ENCODE measurements at regions not wholly inside any gene's neighbourhood (a gene's known extent, or its start where the extent isn't known, plus 50 kb on each side); places are given as distances from the start of the nearest gene placed in this dataset.

GRCh38 chr11:81004576-81004975, 1563.7 kb upstream of the TENM4 start:
- H3K4me1 ChIP-seq = peaks cover 2% of the 10 kb centered on the region; the same call in 1 of the 3 replicates
- POLR2A ChIA-PET = no interaction called here
- TF ChIP-seq EHF (CRISPR knock-in tag; IDR thresholded peaks at IDR 0.05) (no peak), CHD4 (IDR thresholded peaks at IDR 0.05; ENCODE audit: borderline replicate concordance) (no peak), JUNB (IDR thresholded peaks at IDR 0.05) (no peak), KDM1A (IDR thresholded peaks at IDR 0.05; ENCODE audit: low read depth) (no peak), JUN (IDR thresholded peaks at IDR 0.05) (no peak), NR3C1 (IDR thresholded peaks at IDR 0.05) (no peak), BHLHE40 (IDR thresholded peaks at IDR 0.05; ENCODE audit: low read depth, low read length) (no peak)
- no peak overlapping the region for H3K27ac ChIP-seq
- ATAC-seq = no peak
- WGBS (ENCODE audit: missing lambda C conversion rate) = 12% methylated on average over 2 of the region's 2 CpGs
- CTCF ChIA-PET = no interaction called here
- H3K4me2 ChIP-seq = no peak overlapping the region
- H3K4me3 ChIP-seq = no peak overlapping the region
- no peak for FAIRE-seq
- no peaks in the 10 kb centered on the region for H3K9me3 ChIP-seq
- DNase-seq (ENCODE audit: low read depth in 1 of 2, low spot score in 1 of 2) = no peak

GRCh38 chr11:81002374-81002773, 1561.5 kb upstream of the TENM4 start:
- H3K4me3 ChIP-seq = no peak overlapping the region
- TF ChIP-seq KDM5A (IDR thresholded peaks at IDR 0.05) (no peak), NPAS2 (CRISPR knock-in tag; IDR thresholded peaks at IDR 0.05; ENCODE audit: borderline replicate concordance) (no peak), CTCF (IDR thresholded peaks at IDR 0.05) (no peak), CHD4 (IDR thresholded peaks at IDR 0.05; ENCODE audit: borderline replicate concordance) (no peak), TFCP2L1 (CRISPR knock-in tag; IDR thresholded peaks at IDR 0.05) (no peak), CBX2 (IDR thresholded peaks at IDR 0.05; ENCODE audit: borderline replicate concordance, low read depth) (no peak), RAD21 (conservative IDR thresholded peaks at IDR 0.05 in 1 of 2, IDR thresholded peaks at IDR 0.05 in 1 of 2) (no peak)
- ATAC-seq = no peak
- no peak for FAIRE-seq
- peaks cover 2% of the 10 kb centered on the region; the same call in 1 of the 3 replicates for H3K4me1 ChIP-seq
- WGBS (ENCODE audit: missing lambda C conversion rate) = 18% methylated on average over 4 of the region's 4 CpGs
- no peak for DNase-seq (ENCODE audit: low read depth in 1 of 2, low spot score in 1 of 2)
- no peak overlapping the region for H3K27ac ChIP-seq
- no peaks in the 10 kb centered on the region for H3K9me3 ChIP-seq
- ChIA-PET POLR2A (no interaction called here), CTCF (no interaction called here)
- no peak overlapping the region for H3K4me2 ChIP-seq

- TF ChIP-seq HOXA7 (CRISPR knock-in tag; IDR thresholded peaks at IDR 0.05) = no peak
- no peak for TF ChIP-seq TFCP2L1 (CRISPR knock-in tag; IDR thresholded peaks at IDR 0.05)
- TF ChIP-seq KDM5A (IDR thresholded peaks at IDR 0.05) = no peak
- POLR2A ChIA-PET = no interaction called here
- 2% methylated on average over 1 of the region's 1 CpG for WGBS (ENCODE audit: missing lambda C conversion rate)
Observed at GRCh38 chr11:81000735-81001134, 1559.9 kb upstream of the TENM4 start.

GRCh38 chr11:81000334-81000733, 1559.5 kb upstream of the TENM4 start:
- no peak for FAIRE-seq
- no peak for TF ChIP-seq ZFP36 (IDR thresholded peaks at IDR 0.05; ENCODE audit: borderline replicate concordance, partially characterized antibody)
- TF ChIP-seq CHD4 (IDR thresholded peaks at IDR 0.05; ENCODE audit: borderline replicate concordance) = no peak
- no peak for TF ChIP-seq JUNB (IDR thresholded peaks at IDR 0.05)
- H3K27ac ChIP-seq = no peak overlapping the region
- no peak for DNase-seq (ENCODE audit: low read depth in 1 of 2, low spot score in 1 of 2)
- H3K4me1 ChIP-seq = no peaks in the 10 kb centered on the region
- ChIA-PET POLR2A (no interaction called here), CTCF (no interaction called here)
- ATAC-seq = no peak
- H3K4me3 ChIP-seq = no peak overlapping the region
- no peaks in the 10 kb centered on the region for H3K9me3 ChIP-seq
- no peak overlapping the region for H3K4me2 ChIP-seq

More at GRCh38 chr11:81000735-81001134, 1559.9 kb upstream of the TENM4 start:
- H3K4me3 ChIP-seq = no peak overlapping the region
- H3K4me2 ChIP-seq = no peak overlapping the region
- H3K27ac ChIP-seq = no peak overlapping the region
- no peaks in the 10 kb centered on the region for H3K4me1 ChIP-seq
- CTCF ChIA-PET = no interaction called here
- no peak for ATAC-seq
- H3K9me3 ChIP-seq = no peaks in the 10 kb centered on the region
- no peak for DNase-seq (ENCODE audit: low read depth in 1 of 2, low spot score in 1 of 2)
- FAIRE-seq = no peak

- no peak overlapping the region for H3K27ac ChIP-seq
- H3K4me1 ChIP-seq = no peaks in the 10 kb centered on the region
- DNase-seq (ENCODE audit: low read depth in 1 of 2, low spot score in 1 of 2) = no peak
- POLR2A ChIA-PET = no interaction called here
- no peaks in the 10 kb centered on the region for H3K9me3 ChIP-seq
- no peak for ATAC-seq
- no peak for TF ChIP-seq BCL3 (IDR thresholded peaks at IDR 0.05)
- TF ChIP-seq E2F6 (IDR thresholded peaks at IDR 0.05; ENCODE audit: borderline replicate concordance, low read depth) = no peak
- no peak for TF ChIP-seq MYC (IDR thresholded peaks at IDR 0.05; ENCODE audit: borderline replicate concordance, low read length)
- no peak for TF ChIP-seq POLR2AphosphoS2 (conservative IDR thresholded peaks at IDR 0.05; ENCODE audit: low read length)
- H3K4me3 ChIP-seq = no peak overlapping the region
- CTCF ChIA-PET = no interaction called here
- FAIRE-seq = no peak
- whole genome bisulfite sequencing (ENCODE audit: missing lambda C conversion rate) = 6% methylated on average over 2 of the region's 2 CpGs
- no peak overlapping the region for H3K4me2 ChIP-seq
Observed at GRCh38 chr11:80995523-80995922, 1554.7 kb upstream of the TENM4 start.
